ENCODE measurements at regions not wholly inside any gene's neighbourhood (a gene's known extent, or its start where the extent isn't known, plus 50 kb on each side); places are given as distances from the start of the nearest gene placed in this dataset.
"Not testable (repeated sequence)": the region's sequence is repeated elsewhere in the genome, so short reads cannot be mapped to it uniquely, and the experiment has no call there.

DNA sequence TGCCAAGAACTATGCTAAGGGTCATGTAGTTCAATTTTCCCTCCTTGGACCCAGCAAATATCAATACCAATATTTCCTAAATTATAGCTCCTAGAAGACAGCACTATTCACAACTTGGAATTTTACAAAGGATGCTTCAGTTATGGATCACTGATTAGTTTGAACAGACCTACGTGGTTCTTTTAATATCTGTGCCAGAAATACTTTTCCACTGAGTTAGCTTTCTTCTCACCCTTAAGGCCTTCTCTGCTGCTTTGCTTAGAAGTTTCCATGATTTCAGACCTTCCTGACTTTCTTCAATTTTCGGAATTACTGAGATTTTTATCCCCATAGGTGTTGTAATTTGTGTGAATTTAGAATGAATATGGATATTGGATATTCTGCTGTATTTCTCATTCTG lies 380.4 kb downstream of the PSAT1 start:
- no peak for DNase-seq

DNA sequence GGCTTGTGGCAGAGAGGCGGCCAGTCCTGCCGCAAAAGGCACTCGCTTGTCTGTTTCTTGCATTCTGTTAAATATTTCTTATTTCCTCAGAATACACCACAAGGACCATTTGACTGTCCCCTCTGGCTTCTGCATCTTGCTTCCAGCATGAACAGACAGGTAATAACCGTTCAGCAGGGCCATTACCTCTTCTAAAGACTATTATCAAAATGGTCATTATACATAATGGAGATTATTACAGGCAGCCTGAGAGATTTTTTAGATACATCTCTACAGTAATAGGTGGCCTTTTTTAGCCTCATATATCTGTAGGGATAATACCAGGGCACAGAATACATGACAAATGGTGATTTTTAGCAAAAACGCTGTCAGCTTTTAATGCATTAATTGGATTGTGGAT lies 382.0 kb downstream of the PSAT1 start:
- no peak for DNase-seq

DNA sequence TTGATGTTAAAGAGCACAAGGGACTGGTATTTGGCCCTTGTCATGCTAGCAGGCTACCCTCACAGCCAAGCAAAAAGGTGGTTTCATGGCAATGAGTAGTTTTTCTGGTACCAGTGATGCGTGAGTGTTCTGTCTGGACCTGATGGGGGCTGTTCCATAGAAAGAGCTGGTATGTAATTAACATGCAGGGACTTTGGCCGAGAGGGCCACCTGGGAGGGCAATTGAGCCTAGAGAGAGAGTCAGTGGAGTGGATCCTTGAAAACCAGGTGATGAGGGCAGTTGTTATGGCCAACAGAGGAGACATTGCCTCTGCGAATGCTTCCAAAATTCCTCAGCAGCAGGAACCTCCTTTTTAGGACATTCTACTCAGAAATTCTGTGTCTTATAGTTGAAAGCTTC lies 383.3 kb downstream of the PSAT1 start:
- no peak for DNase-seq

DNA sequence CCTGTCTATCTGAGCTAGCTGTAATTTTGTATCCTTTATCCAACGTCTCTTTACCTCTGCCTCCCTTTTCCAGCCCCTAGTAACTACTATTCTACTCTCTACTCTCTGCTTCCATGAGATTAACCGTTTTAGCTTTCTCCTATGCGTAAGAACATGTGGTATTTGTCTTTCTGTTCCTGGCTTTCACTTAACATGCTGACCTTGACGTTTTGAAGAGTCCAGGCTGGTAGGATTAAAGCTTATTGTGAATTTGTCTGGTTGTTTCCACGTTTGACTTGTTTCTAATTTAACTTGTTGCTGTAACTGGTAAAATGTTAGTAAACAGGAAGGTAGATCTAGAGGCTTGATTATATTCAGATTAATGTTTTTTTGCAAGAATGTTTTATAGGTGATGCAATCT lies 385.3 kb downstream of the PSAT1 start:
- DNase-seq, result no peak

DNA sequence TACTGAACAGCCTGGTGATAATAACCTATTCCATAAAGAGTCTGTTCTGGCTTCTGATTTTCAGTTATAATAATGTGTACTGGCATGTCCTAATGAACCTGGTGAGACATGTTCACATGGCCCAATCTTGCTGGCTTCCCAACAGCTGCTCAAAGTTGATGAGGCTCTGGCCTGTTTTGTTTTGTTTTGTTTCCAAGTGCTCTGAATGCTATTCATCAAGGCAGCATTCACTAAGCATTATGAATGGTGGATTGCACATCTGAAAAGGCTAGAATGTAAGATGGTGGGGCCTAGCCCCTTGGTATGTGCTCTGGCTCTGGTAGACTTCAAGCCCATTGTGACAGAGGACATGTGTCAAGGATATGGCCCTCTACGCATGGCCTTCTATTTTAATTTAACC lies 388.5 kb downstream of the PSAT1 start:
- DNase-seq, result no peak

DNA sequence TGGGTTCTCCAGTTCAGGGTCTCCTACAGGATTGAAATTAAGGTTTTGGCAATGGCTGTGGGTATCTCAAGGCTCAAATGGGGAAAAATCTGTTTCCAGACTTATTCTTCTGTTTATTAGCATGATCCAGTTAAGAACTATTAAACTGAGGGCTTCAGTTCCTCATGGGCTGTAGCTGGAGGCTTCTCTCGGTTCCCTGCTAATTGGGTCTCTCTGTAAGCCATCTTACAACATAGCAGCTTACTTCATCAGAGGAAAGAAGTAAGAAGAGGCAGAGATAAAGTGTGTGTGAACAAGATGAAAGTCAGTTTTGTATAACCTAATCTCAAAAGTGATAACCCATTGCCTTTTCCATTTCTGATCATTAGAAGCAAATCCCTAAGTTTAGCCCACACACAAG lies 391.9 kb downstream of the PSAT1 start:
- no peak for DNase-seq

DNA sequence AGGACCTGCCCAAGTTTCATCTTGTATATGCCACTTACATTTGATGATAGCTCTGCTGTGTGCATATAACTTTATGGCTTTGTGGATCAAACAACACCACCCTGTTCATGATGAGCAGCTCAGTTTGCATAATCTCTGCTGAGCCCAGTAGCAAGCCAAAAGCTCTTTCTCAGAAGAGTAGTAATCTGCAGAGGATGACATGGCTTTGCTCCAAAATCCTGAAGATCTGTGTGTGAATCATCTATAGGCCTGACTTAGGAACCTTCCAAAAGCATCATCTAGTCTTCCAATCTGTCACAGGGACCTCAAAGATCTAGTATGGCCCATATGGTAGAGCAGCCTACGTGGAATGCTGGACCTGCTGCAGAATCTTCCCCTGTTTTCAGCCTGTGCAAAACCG lies 394.6 kb downstream of the PSAT1 start:
- DNase-seq, result no peak

DNA sequence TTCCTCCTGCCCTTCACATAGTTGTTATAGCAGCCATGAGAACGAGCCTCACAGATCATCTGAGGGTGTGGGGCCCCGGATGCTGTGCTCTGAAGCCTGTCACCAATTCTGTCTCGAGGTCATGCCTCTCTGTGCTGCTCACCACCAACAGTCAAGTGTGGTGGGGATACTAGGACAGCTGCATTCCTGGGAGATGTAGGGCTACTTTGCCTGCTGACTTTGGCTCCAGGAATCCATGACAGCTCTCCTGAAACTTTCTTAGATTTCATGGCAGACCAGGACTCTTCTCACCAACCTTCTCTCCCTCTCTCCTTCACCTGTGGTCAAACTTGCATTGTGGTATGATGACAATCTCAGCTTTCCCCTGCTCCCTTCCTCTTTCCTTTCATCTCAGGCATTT lies 395.9 kb downstream of the PSAT1 start:
- no peak for DNase-seq

DNA sequence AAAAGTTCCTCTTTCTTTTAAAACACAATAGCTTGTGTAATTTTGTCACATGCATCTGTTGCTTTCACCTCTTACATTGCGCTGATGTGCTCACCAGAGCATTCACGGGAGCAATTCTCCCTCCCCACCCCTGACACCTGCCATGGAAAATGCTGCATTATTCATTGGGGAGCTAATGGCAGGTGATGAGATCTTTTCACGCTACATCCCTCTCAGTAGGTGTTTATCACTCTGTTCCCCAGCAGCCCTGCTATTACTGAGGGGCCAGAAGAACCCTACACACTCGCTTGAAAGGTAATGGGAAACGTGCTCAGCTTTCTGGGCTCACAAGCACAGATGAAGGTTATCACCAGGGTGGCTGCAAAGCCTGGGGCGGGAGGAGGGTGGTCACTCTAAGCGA lies 398.0 kb downstream of the PSAT1 start:
- DNase-seq, result no peak

DNA sequence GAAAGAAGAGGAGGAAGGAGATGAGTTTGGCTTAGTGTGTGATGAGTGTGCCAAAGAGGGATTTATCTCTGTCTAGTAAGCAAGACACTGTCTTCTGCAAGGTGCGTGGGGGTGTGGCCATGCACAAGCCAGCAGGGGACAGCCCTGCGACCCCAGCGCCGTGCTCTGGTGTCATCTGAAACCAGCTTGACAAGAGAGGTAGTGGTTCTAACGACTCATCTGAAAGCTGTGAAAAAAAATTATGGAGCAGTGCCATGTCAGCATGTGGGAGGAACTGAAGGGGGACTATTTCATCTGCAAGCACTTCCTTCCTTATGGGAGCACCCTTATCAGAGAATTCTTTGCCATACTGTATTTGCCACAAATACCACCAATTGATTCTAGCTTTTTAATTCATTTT lies 398.6 kb downstream of the PSAT1 start:
- no peak for DNase-seq

DNA sequence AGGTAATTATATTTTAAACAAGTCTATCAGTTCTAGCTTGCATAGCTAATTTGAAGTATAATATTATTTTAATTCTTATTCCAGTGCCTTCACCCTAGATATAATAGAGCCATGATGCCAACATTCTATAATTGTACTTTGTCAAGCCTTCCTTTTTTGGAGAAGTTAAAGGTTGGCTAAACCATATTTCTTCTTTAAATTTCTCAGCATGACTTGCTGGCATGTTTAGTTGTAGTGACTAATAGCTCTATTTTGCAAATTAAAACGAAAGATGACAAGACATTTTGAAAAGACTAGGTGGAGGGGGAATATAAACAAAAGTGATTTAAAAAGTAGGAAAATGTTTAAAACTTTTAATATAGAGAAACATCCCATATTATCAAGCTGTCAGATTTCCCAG lies 400.7 kb downstream of the PSAT1 start:
- DNase-seq, result no peak

DNA sequence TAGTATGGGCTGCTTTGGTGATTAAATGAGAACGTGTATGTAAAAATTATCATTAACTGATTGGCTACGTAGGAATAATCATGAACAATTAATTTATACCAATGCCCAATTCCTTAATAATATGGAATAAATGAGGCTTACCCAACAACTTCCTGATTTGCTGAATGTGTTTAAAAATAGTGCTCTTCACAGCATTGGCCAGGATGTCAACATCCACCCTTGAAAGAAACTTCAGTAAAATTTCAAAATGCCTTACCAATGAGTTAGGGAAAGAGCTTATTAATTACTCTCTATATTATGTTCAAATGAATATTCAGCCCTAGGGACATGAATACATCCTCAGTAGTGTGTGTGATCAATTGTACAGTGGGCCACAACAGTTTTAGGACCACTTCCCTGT lies 401.4 kb downstream of the PSAT1 start:
- no peak for DNase-seq

DNA sequence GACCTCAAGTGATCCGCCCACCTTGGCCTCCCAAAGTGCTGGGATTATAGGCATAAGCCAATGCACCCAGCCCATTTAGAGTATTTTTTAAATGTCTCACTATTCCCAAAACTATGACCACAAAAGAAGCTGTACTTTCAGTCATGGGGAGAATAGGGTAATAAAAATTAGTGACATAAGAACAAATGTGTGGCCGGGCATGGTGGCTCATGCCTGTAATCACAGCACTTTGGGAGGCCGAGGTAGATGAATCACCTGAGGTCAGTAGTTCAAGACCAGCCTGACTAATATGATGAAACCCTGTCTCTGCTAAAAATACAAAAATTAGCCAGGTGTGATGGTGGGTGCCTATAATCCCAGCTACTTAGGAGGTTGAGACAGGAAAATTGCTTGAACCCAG lies 402.3 kb downstream of the PSAT1 start:
- not testable (repeated sequence) for DNase-seq

DNA sequence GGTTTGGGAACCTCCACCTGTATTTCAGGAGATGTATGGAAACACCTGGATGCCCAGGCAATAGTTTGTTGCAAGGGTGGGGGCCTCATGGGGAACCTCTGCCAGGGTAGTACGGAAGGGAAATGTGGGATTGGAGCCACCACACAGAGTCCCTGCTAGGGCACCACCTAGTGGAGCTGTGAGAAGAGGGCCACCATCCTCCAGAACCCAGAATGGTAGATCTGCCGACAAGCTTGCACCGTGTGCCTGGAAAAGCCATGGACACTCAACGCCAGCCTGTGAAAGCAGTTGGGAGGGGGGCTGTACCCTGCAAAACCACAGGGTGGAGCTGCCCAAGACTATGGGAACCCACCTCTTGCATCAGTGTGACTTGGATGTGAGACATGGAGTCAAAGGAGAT lies 407.2 kb downstream of the PSAT1 start:
- not testable (repeated sequence) for DNase-seq

DNA sequence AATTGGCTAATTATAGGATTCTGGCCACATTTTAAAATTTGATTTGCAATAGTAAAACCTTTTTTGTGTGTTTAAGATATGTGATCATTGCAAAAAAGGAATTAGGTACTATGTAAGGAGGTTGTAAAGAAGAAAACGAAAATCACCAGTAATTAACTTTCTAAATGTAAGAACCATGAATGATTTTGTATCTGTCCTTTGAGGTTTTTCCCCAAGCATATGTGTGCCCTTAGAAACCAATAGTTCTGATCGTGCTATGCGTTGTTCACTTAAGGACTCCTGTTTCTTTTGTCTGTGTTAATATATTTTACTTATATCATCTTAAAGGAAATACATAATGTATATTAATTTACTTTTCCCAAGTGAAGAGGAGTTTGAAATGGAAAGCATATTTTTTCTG lies 410.2 kb downstream of the PSAT1 start:
- DNase-seq, result no peak

DNA sequence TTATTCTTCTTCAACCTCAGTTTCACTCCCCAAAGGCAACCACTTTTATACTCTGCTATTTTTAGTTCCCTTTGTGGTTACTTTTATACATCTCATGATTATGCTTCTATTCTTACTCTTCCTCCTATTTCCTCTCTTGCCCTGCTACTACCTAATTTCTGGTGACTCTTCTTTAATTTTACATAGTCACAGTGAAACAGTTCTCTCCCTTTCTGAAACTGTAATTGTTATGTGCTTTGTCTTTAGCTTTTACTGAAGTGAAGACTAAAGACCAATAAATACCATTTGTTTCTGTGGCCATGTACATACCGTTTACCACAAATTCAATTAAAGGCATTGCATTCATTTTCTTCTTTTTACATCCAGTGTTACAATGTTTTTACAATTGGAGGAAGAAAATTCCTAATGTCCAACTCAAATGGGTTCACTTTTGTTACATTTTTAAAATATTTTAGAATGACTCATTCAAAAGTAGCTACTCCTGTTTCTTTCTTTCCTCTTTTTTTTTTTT lies 410.6 kb downstream of the PSAT1 start:
- DNase-seq, result no peak

DNA sequence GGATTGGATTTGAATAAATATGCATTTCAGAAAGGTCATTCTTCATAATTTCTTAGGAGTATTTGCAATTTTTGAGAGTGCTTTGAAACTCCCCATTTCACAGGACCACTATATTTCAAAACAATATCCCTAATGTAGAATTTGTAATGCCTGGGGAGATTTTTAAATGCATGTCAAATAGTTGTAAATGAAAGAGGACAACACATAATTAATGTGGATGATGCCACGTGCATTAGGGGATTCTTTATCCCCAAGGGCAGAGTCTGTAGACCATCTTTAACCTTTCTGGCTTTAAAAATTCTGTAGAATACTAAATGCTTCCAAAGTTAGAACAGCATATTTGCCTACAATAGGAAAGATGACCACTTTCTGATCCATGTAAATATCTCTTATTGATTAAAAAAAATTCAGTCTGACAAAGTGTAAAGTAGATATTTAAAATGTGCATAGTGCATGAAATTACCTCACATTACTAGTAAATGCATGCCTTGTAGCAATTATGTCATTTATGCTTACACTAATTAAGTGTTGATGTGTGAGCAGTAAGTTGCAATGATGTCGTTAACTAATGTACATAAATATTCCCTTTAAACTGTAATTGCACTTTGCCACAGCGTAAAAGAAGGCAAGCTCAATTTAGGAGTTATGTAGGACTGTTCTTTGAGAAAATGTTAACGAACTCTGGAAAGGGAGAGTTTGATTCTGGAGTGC lies 416.1 kb downstream of the PSAT1 start:
- DNase-seq, result no peak

DNA sequence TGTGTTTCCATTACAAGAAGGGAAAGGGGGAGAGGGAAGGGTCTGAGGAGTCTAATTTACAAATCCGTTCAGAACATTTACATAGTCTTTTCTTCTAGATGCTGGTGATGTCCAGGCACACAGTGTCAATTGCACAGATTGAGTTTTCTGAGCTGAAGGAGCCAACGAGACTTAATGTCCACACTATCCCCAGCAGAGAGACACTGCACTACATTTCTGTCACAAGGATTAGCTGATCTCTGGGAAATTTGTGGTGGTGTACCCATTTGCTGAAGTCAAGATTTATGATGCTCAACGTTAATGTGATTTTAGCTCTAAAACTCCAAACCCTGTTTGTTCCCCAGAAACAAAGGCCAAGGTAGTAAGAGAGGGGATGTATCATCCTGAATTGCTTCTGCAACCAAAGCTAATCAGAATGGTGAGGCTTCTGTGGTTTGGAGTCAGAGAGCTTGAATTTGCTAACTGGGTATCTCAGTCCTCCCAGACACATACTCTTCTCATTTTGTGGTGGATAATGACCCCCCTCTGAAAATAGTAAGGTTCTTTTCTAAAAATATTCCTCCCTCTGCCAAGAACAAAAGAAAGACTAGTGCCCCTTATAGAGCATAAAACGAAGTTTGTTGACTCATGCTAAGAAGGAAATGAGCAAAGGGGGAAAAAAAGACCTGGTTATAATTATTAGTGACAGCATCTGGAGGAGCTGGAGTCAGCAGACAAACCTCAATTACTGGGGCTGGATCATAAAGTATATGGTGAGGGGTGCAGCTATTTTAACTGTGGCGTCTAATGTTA lies 416.9 kb downstream of the PSAT1 start:
- DNase-seq, result no peak

DNA sequence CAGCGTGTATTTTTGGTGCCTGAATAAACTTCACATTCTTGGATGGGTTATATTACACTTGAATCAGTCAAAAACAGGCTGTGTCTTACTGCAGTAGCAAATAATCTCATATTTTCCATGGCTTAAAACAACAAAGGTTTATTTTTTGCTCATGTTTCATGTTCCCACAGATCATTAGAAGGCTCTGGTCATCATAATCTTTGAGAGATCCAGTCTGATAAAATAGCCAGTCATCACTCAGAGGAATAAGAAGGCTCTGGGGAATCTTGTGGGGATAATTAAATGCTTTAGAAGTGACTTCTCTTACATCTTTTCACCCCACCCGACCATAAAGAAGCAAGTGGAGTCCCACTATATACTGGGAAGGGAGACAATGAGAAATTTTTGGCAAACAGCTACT lies 417.7 kb downstream of the PSAT1 start:
- DNase-seq, result no peak

DNA sequence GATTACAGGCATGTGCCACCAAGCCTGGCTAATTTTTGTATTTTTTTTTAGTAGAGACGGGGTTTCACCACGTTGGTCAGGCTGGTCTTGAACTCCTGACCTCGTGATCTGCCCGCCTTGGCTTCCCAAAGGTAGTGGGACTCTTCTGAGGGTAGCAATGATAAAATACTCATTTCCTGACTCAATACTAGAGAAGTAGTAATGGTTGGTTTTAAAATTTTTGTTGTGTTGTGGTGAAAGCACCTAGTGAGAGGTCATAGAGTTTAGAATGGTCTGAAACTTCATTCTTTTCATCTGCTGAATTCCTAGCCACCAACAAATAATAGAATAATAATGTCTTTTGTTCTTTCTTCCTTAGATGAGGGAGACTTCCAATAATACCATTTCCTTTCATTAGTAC lies 422.1 kb downstream of the PSAT1 start:
- DNase-seq, result not testable (repeated sequence)

DNA sequence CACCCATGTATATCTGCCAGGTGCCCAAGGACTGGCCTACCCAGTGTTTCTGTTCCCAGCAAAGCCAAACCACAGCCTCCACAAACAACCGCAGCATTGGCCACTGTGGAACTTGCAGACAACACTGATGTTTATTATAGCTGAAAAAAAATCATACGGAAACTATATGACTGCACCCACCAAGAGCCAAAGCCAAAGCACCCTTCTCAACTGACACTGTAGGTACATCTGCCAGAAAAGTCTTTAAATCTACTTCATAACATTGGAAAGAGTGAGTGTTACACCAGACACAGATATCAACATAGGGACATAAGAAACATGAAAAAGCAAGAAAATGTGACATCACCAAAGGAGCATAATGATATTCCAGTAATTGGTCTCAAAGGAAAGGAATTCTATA lies 428.0 kb downstream of the PSAT1 start:
- DNase-seq, result no peak

DNA sequence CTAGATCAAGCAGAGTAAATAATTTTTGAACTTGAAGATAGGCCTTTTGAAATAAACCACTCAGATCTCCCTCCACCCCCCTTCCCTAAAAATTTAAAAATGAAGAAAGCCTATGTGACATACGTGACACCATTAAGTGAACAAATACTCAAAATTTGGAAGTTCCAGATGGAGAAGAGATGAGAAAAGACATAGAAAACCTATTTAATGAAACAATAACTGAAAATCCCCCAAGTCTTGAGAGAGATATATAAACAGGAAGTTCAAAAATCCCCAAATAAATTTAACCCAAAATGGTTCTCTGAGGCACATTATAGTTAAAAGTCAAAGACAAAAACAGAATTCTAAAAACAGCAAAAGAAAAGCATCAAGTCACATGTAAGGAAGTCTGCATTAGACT lies 428.6 kb downstream of the PSAT1 start:
- no peak for DNase-seq

DNA sequence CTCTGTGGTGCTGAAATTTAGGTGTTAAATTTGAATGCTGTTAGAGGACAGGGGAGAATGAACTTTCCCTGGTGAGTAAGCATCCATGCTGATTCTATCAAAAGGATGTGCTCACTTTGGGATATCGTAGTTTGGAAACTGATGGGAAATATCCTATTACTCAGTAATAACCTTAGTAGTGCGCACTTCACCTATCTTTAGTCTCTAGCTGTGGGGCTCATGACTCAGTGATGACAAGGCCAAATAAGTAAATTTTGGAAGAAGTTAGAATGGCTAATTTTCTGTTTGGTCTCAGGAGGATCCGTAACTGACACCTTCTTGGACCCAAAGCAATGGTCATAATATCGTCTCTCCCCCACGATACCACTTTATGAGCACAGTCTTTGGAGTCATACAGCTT lies 448.4 kb downstream of the PSAT1 start:
- no peak for DNase-seq

DNA sequence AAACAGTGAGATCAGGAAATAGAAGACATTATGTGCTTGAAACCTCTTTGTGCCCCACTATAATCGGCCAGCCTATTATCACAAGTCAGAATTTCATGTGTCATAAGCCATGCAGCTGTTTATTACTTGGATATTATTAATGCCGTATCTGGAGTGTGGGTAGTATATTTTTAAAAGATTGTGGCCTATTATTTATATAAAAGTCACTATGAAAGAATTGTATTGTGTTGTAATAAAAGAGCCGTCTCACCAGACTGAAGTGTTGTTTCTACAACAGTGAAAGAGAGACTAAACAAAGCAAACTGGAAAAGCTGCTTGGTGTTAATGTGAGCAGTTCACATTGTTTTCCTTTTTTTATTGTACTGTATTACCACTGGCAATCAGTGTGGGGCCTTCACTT lies 449.1 kb downstream of the PSAT1 start:
- no peak for DNase-seq

DNA sequence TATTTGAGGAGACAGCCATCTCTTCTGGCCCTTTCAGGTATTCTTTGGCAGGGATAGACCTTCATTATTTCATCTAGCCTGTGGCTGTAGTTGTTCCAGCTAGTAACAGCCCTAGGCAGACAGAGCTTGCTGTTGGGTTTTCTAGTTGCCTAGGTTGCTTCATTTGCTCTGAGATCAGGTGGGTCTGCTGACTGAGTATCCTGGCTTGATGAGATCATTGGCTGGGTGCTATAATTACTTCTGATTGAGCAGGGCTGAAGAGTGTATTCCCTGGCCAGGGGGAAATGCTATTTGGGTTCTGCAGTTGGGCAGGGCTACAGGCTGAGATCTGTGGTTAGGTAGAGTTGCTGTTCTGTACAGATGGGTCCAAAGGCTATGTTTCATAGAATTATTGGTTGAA lies 456.1 kb downstream of the PSAT1 start:
- DNase-seq, result no peak

Data from RPMI8226 (cell line).